Panc1 (cell line): ENCODE measurements at regions not wholly inside any gene's neighbourhood (a gene's known extent, or its start where the extent isn't known, plus 50 kb on each side); places are given as distances from the start of the nearest gene placed in this dataset.

Experiments used
- ATAC-seq: fragments of 200-7000 bp; cut with Tn5 transposase; 2 replicates; pipeline ENCODE4 v1.9.1; 2020; ENCODE audit warnings: mild to moderate bottlenecking, moderate library complexity
- BruUV-seq: library from RNA; stranded (reverse); fragments of 400-500 nt; replicated peaks from 2 replicates; lab custom pipeline; 2021; lab: Mats Ljungman, UMichigan
- CTCF ChIA-PET: fragments of 300-600 bp; sonication (Branson Sonifier 250); formaldehyde crosslinking; loops from one replicate; lab custom pipeline; 2022; ENCODE audit warnings: antibody characterized with exemption; lab: Charles Lee
- POLR2A ChIA-PET: fragments of 300-600 bp; sonication (Branson Sonifier 250); formaldehyde crosslinking; loops from one replicate; lab custom pipeline; 2022; ENCODE audit warnings: antibody characterized with exemption; lab: Charles Lee
- DNase-seq: peaks from one replicate; pipeline ENCODE4 v3.0.0-alpha.2; 2010; ENCODE audit warnings: low read depth, low spot score
- H3K27ac ChIP-seq: 2 replicates; pipeline ENCODE4 v1.5.1; 2011; ENCODE audit warnings: mild to moderate bottlenecking, low read length, inconsistent platforms
- H3K27me3 ChIP-seq: fragments of 200-500 bp; sonication (Bioruptor generic); 2 replicates; pipeline ENCODE4 v1.6.0; 2014; ENCODE audit warnings: low read length, inconsistent platforms; ENCODE audit not compliant: control insufficient read depth, insufficient read depth
- H3K36me3 ChIP-seq: fragments of 200-500 bp; sonication (Bioruptor generic); 2 replicates; pipeline ENCODE4 v1.5.1; 2014; ENCODE audit warnings: inconsistent platforms, mild to moderate bottlenecking, low read length, moderate library complexity; ENCODE audit not compliant: control insufficient read depth, insufficient read depth
- H3K4me1 ChIP-seq: 2 replicates; pipeline ENCODE4 v1.5.1; 2011; ENCODE audit warnings: inconsistent platforms, mild to moderate bottlenecking, low read length, moderate library complexity; ENCODE audit not compliant: control insufficient read depth, insufficient read depth
- H3K4me3 ChIP-seq, 2 experiments: 2 replicates each; pipeline ENCODE4 v1.5.1; 2011 to 2012; ENCODE audit warnings: low read depth in 2 of 2, low read length in 2 of 2, mild to moderate bottlenecking in 2 of 2, inconsistent platforms in 1 of 2, moderate library complexity in 1 of 2
- H3K9me3 ChIP-seq: fragments of 200-500 bp; sonication (Bioruptor generic); 2 replicates; pipeline ENCODE4 v1.5.1; 2014; ENCODE audit warnings: low read depth, mild to moderate bottlenecking, inconsistent platforms, low read length, moderate library complexity; ENCODE audit not compliant: control insufficient read depth, insufficient read depth
- POLR2AphosphoS5 ChIP-seq: IDR thresholded peaks from 2 replicates; pipeline ENCODE4 v1.6.1; 2012; ENCODE audit warnings: mild to moderate bottlenecking, low read depth, low read length, moderate library complexity
- SIN3A ChIP-seq: IDR thresholded peaks from 2 replicates; pipeline ENCODE4 v1.6.1; 2012; ENCODE audit warnings: low read depth, mild to moderate bottlenecking, low read length, moderate library complexity, borderline replicate concordance; ENCODE audit not compliant: insufficient read depth
- TCF7L2 ChIP-seq: IDR thresholded peaks from 2 replicates; pipeline ENCODE4 v1.6.1; 2011; ENCODE audit warnings: mild to moderate bottlenecking, low read depth, low read length, inconsistent platforms
- in situ Hi-C: cut with HindIII; loops from 2 replicates; pipeline ENCODE4 v1.10.0; 2016; ENCODE audit warnings: low sequenced_read_pairs, low pct_unique_long_range_greater_than_20kb
- intact Hi-C: fragments of 100-400 bp; cut with micrococcal nuclease; formaldehyde crosslinking; loops from one replicate; pipeline ENCODE4 v1.10.0; 2022; ENCODE audit not compliant: unreplicated experiment
- TF ChIP-seq, protein P1 (sequence below), 2 experiments: IDR thresholded peaks; 2 replicates each; pipeline ENCODE4 v1.6.1; 2011 to 2012; ENCODE audit warnings: low read depth in 2 of 2, control low read depth in 1 of 2, low read length in 1 of 2, mild to moderate bottlenecking in 1 of 2, moderate library complexity in 1 of 2; ENCODE audit not compliant: insufficient read depth in 1 of 2
- TF ChIP-seq, protein P2 (sequence below): fragments of 450-650 bp; IDR thresholded peaks from 2 replicates; pipeline ENCODE4 v1.5.1; 2017; ENCODE audit warnings: mild to moderate bottlenecking

DNA sequence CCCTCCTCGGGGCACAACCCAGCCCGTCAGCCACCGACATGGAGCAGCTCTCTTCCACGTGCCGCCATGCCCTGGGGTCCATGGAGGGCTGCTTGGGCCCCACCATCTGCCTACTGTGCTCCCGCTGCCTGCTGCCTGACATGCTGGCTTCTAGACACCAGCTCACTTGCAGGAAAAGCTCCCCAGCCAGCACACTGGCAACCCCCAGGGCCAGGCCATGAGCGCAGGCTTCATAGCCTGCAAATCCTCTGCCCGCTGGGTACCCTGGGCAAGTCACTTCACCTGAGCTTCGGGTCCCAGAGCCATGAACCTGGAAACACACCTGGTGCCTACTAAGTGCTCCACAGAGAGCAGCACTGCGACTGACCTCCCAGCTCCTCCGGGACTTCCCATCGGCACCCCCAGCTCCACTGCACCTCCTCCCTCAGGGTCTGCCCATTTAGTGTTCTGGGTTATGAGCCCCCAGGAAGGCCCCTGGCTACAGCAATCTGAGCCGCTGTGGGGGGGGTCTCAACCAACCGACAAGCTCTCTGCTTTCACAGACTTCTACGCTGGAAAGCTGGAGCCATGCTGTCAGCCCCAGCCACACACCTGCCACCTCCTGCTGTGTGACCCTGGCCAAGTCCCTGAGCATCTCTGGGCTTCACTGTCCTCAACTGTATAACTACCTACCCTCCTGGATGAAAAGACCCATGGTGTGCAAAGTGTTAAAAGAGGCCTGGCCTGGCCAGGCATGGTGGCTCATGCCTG, 139.2 kb downstream of the CRYBB2 start:
- Histone ChIP-seq H3K27me3 (no peaks in the 10 kb centered on the region), H3K4me3 (no peak overlapping the region), H3K9me3 (no peaks in the 10 kb centered on the region), H3K36me3 (no peaks in the 10 kb centered on the region), H3K4me1 (peaks cover 7% of the 10 kb centered on the region), H3K27ac (no peak overlapping the region)
- in situ Hi-C loops (no loop called here), intact Hi-C loops (no loop called here)
- TF ChIP-seq POLR2AphosphoS5: no peak
- TF ChIP-seq TCF7L2: no peak
- TF ChIP-seq SIN3A: no peak
- TF ChIP-seq, protein P1, sequence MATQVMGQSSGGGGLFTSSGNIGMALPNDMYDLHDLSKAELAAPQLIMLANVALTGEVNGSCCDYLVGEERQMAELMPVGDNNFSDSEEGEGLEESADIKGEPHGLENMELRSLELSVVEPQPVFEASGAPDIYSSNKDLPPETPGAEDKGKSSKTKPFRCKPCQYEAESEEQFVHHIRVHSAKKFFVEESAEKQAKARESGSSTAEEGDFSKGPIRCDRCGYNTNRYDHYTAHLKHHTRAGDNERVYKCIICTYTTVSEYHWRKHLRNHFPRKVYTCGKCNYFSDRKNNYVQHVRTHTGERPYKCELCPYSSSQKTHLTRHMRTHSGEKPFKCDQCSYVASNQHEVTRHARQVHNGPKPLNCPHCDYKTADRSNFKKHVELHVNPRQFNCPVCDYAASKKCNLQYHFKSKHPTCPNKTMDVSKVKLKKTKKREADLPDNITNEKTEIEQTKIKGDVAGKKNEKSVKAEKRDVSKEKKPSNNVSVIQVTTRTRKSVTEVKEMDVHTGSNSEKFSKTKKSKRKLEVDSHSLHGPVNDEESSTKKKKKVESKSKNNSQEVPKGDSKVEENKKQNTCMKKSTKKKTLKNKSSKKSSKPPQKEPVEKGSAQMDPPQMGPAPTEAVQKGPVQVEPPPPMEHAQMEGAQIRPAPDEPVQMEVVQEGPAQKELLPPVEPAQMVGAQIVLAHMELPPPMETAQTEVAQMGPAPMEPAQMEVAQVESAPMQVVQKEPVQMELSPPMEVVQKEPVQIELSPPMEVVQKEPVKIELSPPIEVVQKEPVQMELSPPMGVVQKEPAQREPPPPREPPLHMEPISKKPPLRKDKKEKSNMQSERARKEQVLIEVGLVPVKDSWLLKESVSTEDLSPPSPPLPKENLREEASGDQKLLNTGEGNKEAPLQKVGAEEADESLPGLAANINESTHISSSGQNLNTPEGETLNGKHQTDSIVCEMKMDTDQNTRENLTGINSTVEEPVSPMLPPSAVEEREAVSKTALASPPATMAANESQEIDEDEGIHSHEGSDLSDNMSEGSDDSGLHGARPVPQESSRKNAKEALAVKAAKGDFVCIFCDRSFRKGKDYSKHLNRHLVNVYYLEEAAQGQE (IDR thresholded peaks at IDR 0.05; ENCODE audit: insufficient read depth in 1 of 2, low read depth in 2 of 2, low read length in 1 of 2): no peak
- TF ChIP-seq, protein P2, sequence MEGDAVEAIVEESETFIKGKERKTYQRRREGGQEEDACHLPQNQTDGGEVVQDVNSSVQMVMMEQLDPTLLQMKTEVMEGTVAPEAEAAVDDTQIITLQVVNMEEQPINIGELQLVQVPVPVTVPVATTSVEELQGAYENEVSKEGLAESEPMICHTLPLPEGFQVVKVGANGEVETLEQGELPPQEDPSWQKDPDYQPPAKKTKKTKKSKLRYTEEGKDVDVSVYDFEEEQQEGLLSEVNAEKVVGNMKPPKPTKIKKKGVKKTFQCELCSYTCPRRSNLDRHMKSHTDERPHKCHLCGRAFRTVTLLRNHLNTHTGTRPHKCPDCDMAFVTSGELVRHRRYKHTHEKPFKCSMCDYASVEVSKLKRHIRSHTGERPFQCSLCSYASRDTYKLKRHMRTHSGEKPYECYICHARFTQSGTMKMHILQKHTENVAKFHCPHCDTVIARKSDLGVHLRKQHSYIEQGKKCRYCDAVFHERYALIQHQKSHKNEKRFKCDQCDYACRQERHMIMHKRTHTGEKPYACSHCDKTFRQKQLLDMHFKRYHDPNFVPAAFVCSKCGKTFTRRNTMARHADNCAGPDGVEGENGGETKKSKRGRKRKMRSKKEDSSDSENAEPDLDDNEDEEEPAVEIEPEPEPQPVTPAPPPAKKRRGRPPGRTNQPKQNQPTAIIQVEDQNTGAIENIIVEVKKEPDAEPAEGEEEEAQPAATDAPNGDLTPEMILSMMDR: no peak
- no TSS peak for BruUV-seq
- ATAC-seq: no peak
- ChIA-PET POLR2A (no interaction called here), CTCF (no interaction called here)
- no peak for DNase-seq

DNA sequence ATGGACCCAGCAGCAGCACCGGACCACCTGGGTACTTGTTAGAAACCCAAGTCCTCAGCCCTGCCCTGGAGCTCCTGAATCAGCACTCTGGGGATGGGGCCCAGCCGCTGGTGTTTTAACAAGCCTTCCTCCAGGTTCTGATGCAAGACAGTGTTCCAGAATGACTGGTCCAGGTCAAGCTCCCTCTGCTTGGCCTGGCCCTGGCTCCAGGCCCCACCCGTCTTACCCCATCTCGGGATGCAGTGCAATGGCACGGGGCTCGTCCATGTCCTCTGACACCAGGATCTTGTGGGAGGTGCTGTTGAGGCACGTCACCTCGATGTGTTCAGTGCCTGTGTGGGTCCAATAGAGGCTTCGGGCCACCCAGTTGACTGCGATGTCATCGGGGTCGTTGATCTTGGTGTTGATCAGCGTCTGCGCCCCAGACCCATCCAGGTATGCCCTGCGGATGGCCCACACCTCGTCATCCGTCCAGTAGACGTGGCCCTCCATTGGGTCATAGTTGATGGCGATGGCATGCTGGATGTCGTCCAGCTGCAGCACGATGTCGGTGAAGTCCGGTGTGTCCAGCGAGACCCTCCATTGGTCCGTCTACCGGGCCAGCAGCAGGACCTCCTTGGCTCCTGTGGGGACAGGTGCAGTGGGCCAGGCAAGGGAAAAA, 140.3 kb downstream of the CRYBB2 start:
- ChIA-PET CTCF (no interaction called here), POLR2A (no interaction called here)
- no peaks in the 10 kb centered on the region for H3K27me3 ChIP-seq
- no peak overlapping the region for H3K4me3 ChIP-seq
- peaks cover 15% of the 10 kb centered on the region for H3K4me1 ChIP-seq
- no peaks in the 10 kb centered on the region for H3K36me3 ChIP-seq
- intact Hi-C loops (no loop called here), in situ Hi-C loops (no loop called here)
- no peak for TF ChIP-seq SIN3A
- TF ChIP-seq POLR2AphosphoS5: no peak
- TF ChIP-seq, protein P2: no peak
- no peak for TF ChIP-seq TCF7L2
- TF ChIP-seq, protein P1 (IDR thresholded peaks at IDR 0.05; ENCODE audit: insufficient read depth in 1 of 2, low read depth in 2 of 2, low read length in 1 of 2): no peak
- DNase-seq: no peak
- no peak for ATAC-seq
- no peak overlapping the region for H3K27ac ChIP-seq
- H3K9me3 ChIP-seq: no peaks in the 10 kb centered on the region
- no TSS peak for BruUV-seq
